ENCODE measurements at regions not wholly inside any gene's neighbourhood (a gene's known extent, or its start where the extent isn't known, plus 50 kb on each side); places are given as distances from the start of the nearest gene placed in this dataset.

GRCh38 chr17:65402513-65403496 is 158.6 kb downstream of the AXIN2 start:
- no peak overlapping the region for H3K27ac ChIP-seq
- H3K4me3 ChIP-seq, result no peak overlapping the region
- TF ChIP-seq CTCF (IDR thresholded peaks at IDR 0.05; ENCODE audit: low read depth, low read length), result no peak

GRCh38 chr17:65401561-65401960 is 159.9 kb downstream of the AXIN2 start:
- H3K36me3 ChIP-seq, result no peaks in the 10 kb centered on the region
- DNase-seq (ENCODE audit: low read depth in 1 of 2, low spot score in 1 of 2), result no peak
- H3K9me3 ChIP-seq (ENCODE audit: low read depth), result no peaks in the 10 kb centered on the region
- H3K27me3 ChIP-seq, result no peaks in the 10 kb centered on the region
- no peak overlapping the region for H3K4me3 ChIP-seq
- no peaks in the 10 kb centered on the region for H3K4me1 ChIP-seq (ENCODE audit: low read depth)
- no peak overlapping the region for H3K27ac ChIP-seq
- TF ChIP-seq CTCF (IDR thresholded peaks at IDR 0.05; ENCODE audit: low read depth, low read length), result no peak

More at GRCh38 chr17:65402513-65403496, 158.6 kb downstream of the AXIN2 start:
- no peak for DNase-seq (ENCODE audit: low read depth in 1 of 2, low spot score in 1 of 2)
- Histone ChIP-seq H3K36me3 (no peaks in the 10 kb centered on the region), H3K27me3 (no peaks in the 10 kb centered on the region), H3K9me3 (ENCODE audit: low read depth) (no peaks in the 10 kb centered on the region), H3K4me1 (ENCODE audit: low read depth) (no peaks in the 10 kb centered on the region)

- no peak for TF ChIP-seq CTCF (IDR thresholded peaks at IDR 0.05; ENCODE audit: low read depth, low read length)
- DNase-seq (ENCODE audit: low read depth in 1 of 2, low spot score in 1 of 2), result no peak
- H3K4me1 ChIP-seq (ENCODE audit: low read depth), result no peaks in the 10 kb centered on the region
- H3K4me3 ChIP-seq, result no peak overlapping the region
- H3K27me3 ChIP-seq, result no peaks in the 10 kb centered on the region
- H3K27ac ChIP-seq, result no peak overlapping the region
- H3K36me3 ChIP-seq, result no peaks in the 10 kb centered on the region
- H3K9me3 ChIP-seq (ENCODE audit: low read depth), result no peaks in the 10 kb centered on the region
These were observed 160.7 kb downstream of the AXIN2 start for GRCh38 chr17:65400701-65401100.

- Histone ChIP-seq H3K9me3 (ENCODE audit: low read depth) (no peaks in the 10 kb centered on the region), H3K4me1 (ENCODE audit: low read depth) (no peaks in the 10 kb centered on the region), H3K36me3 (no peaks in the 10 kb centered on the region), H3K4me3 (no peak overlapping the region), H3K27ac (no peak overlapping the region), H3K27me3 (no peaks in the 10 kb centered on the region)
- no peak for DNase-seq (ENCODE audit: low read depth in 1 of 2, low spot score in 1 of 2)
- TF ChIP-seq CTCF (IDR thresholded peaks at IDR 0.05; ENCODE audit: low read depth, low read length), result no peak
These were observed 163.2 kb downstream of the AXIN2 start for GRCh38 chr17:65398040-65398787.

- no peak overlapping the region for H3K4me3 ChIP-seq
- no peaks in the 10 kb centered on the region for H3K4me1 ChIP-seq (ENCODE audit: low read depth)
- H3K27ac ChIP-seq, result no peak overlapping the region
- DNase-seq (ENCODE audit: low read depth in 1 of 2, low spot score in 1 of 2), result no peak
- no peaks in the 10 kb centered on the region for H3K9me3 ChIP-seq (ENCODE audit: low read depth)
- H3K36me3 ChIP-seq, result no peaks in the 10 kb centered on the region
- H3K27me3 ChIP-seq, result no peaks in the 10 kb centered on the region
- no peak for TF ChIP-seq CTCF (IDR thresholded peaks at IDR 0.05; ENCODE audit: low read depth, low read length)
These were observed 165.5 kb downstream of the AXIN2 start for GRCh38 chr17:65395924-65396323.

All from cardiac muscle cell (in vitro differentiated cells and primary cell).